HEK293 (cell line): ENCODE measurements at regions not wholly inside any gene's neighbourhood (a gene's known extent, or its start where the extent isn't known, plus 50 kb on each side); places are given as distances from the start of the nearest gene placed in this dataset.

Source experiments
- CTCF ChIA-PET: fragments of 350-600 bp; formaldehyde crosslinking; extraction: SDS; loops from one replicate; lab custom pipeline; 2021; ENCODE audit warnings: antibody characterized with exemption; lab: Yijun Ruan, JAX
- POLR2A ChIA-PET: fragments of 300-600 bp; formaldehyde crosslinking; extraction: SDS; loops from one replicate; lab custom pipeline; 2020; ENCODE audit warnings: antibody characterized with exemption, inconsistent platforms; lab: Yijun Ruan, JAX
- H3K27ac ChIP-seq: fragments of 200-500 bp; sonication (Bioruptor generic); 2 replicates; pipeline ENCODE4 v1.5.1; 2014; ENCODE audit warnings: low read depth, low read length, control low read depth, inconsistent platforms; ENCODE audit errors: extremely low read depth
- H3K36me3 ChIP-seq, 2 experiments: fragments of 200-500 bp in 1 of 2; sonication (Bioruptor generic) in 1 of 2; 1 replicate in 1 of 2; 2 replicates in 1 of 2; pipeline ENCODE4 v1.5.1; 2014 to 2017; ENCODE audit warnings: inconsistent platforms in 2 of 2, low read length in 2 of 2; ENCODE audit not compliant: control insufficient read depth in 2 of 2, insufficient read depth in 1 of 2
- H3K4me1 ChIP-seq: fragments of 200-500 bp; sonication (Bioruptor generic); 2 replicates; pipeline ENCODE4 v1.5.1; 2014; ENCODE audit warnings: mild to moderate bottlenecking, low read length, inconsistent platforms; ENCODE audit not compliant: control insufficient read depth, insufficient read depth
- H3K4me3 ChIP-seq: 2 replicates; pipeline ENCODE4 v1.5.1; 2011; ENCODE audit warnings: low read depth, mild to moderate bottlenecking, control low read depth, low read length, moderate library complexity
- H3K9me3 ChIP-seq: fragments of 200-500 bp; sonication (Bioruptor generic); 2 replicates; pipeline ENCODE4 v1.5.1; 2014; ENCODE audit warnings: low read depth, low read length, inconsistent platforms; ENCODE audit not compliant: control insufficient read depth, insufficient read depth
- IKZF3 ChIP-seq: fragments of 450-650 bp; IDR thresholded peaks from 2 replicates; pipeline ENCODE4 v1.5.0; 2018; ENCODE audit warnings: missing biosample characterization, mild to moderate bottlenecking, missing genetic modification characterization, moderate library complexity
- MEIS1 ChIP-seq: sonication (generic); formaldehyde crosslinking; IDR thresholded peaks from 2 replicates; pipeline ENCODE4 v1.8.1; 2022; ENCODE audit warnings: missing genetic modification reagents, mild to moderate bottlenecking, borderline replicate concordance
- RBAK ChIP-seq: fragments of 450-650 bp; formaldehyde crosslinking; IDR thresholded peaks from 2 replicates; pipeline ENCODE4 v1.5.1; 2016; ENCODE audit warnings: missing biosample characterization, missing genetic modification characterization
- TCF7L2 ChIP-seq: IDR thresholded peaks from 2 replicates; pipeline ENCODE4 v1.6.1; 2011; ENCODE audit warnings: low read depth, mild to moderate bottlenecking, inconsistent platforms, low read length, moderate library complexity, borderline replicate concordance
- ZNF114 ChIP-seq: fragments of 450-650 bp; formaldehyde crosslinking; IDR thresholded peaks from 2 replicates; pipeline ENCODE4 v1.5.0; 2017; ENCODE audit warnings: missing biosample characterization, missing genetic modification characterization
- ZNF133 ChIP-seq: fragments of 450-650 bp; formaldehyde crosslinking; IDR thresholded peaks from 2 replicates; pipeline ENCODE4 v1.5.1; 2016; ENCODE audit warnings: missing biosample characterization, missing genetic modification characterization
- ZNF324 ChIP-seq: fragments of 450-650 bp; formaldehyde crosslinking; IDR thresholded peaks from 2 replicates; pipeline ENCODE4 v1.5.1; 2016; ENCODE audit warnings: missing biosample characterization, missing genetic modification characterization
- ZNF341 ChIP-seq: fragments of 450-650 bp; formaldehyde crosslinking; IDR thresholded peaks from 2 replicates; pipeline ENCODE4; 2016; ENCODE audit warnings: low read depth, missing biosample characterization, missing genetic modification characterization
- ZNF571 ChIP-seq: fragments of 450-650 bp; formaldehyde crosslinking; IDR thresholded peaks from 2 replicates; pipeline ENCODE4 v1.5.0; 2017; ENCODE audit warnings: missing biosample characterization, missing genetic modification characterization
- ZNF670 ChIP-seq: fragments of 450-650 bp; formaldehyde crosslinking; IDR thresholded peaks from 2 replicates; pipeline ENCODE4 v1.5.1; 2016; ENCODE audit warnings: missing biosample characterization, missing genetic modification characterization, low read depth
- ZNF707 ChIP-seq: fragments of 450-650 bp; formaldehyde crosslinking; IDR thresholded peaks from 2 replicates; pipeline ENCODE4 v1.5.1; 2016; ENCODE audit warnings: missing biosample characterization, missing genetic modification characterization
- ZNF747 ChIP-seq: fragments of 450-650 bp; formaldehyde crosslinking; IDR thresholded peaks from 2 replicates; pipeline ENCODE4 v1.5.1; 2016; ENCODE audit warnings: missing biosample characterization, missing genetic modification characterization
- ZNF768 ChIP-seq: fragments of 450-650 bp; formaldehyde crosslinking; IDR thresholded peaks from 2 replicates; pipeline ENCODE4 v1.5.1; 2018; ENCODE audit warnings: missing biosample characterization, mild to moderate bottlenecking, missing genetic modification characterization
- ZNF791 ChIP-seq: fragments of 450-650 bp; formaldehyde crosslinking; IDR thresholded peaks from 2 replicates; pipeline ENCODE4 v1.5.1; 2016; ENCODE audit warnings: missing biosample characterization, missing genetic modification characterization
- TF ChIP-seq, protein P1 (sequence below): fragments of 450-650 bp; formaldehyde crosslinking; IDR thresholded peaks from 2 replicates; pipeline ENCODE4 v1.5.1; 2017; ENCODE audit warnings: missing biosample characterization, missing genetic modification characterization
- TF ChIP-seq, protein P2 (sequence below): fragments of 450-650 bp; formaldehyde crosslinking; IDR thresholded peaks from 2 replicates; pipeline ENCODE4 v1.5.1; 2017; ENCODE audit warnings: missing biosample characterization, mild to moderate bottlenecking, missing genetic modification characterization, moderate library complexity
- TF ChIP-seq, protein P3 (sequence below): fragments of 450-650 bp; formaldehyde crosslinking; IDR thresholded peaks from 2 replicates; pipeline ENCODE4 v1.5.1; 2016; ENCODE audit warnings: missing biosample characterization, missing genetic modification characterization
- TF ChIP-seq, protein P4 (sequence below): fragments of 450-650 bp; formaldehyde crosslinking; IDR thresholded peaks from 2 replicates; pipeline ENCODE4; 2016; ENCODE audit warnings: missing biosample characterization, missing genetic modification characterization
- TF ChIP-seq, protein P5 (sequence below): fragments of 450-650 bp; formaldehyde crosslinking; IDR thresholded peaks from 2 replicates; pipeline ENCODE4 v1.5.1; 2016; ENCODE audit warnings: missing biosample characterization, missing genetic modification characterization
- TF ChIP-seq, protein P6 (sequence below): fragments of 450-650 bp; formaldehyde crosslinking; IDR thresholded peaks from 2 replicates; pipeline ENCODE4 v1.5.1; 2016; ENCODE audit warnings: missing biosample characterization, missing genetic modification characterization

DNA sequence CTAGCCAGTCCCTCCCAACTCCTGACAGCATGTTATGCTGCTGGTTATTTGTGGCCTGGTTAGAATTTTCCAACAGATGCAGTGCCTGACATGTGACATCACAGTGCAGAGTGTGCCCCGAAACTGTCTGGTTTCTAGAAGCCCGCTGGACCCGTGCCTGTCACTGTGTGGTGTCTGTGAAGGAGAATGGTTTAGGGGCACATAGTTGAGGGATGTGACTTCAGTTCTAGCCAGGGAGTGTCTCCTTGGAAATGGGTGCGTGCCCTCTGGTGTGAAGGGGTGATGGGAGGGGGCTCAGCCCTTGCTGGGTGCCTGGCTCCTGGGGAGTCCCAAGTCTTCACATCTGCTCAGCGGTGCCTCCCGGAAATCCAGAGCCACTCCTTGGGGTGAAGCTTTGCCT lies 303.6 kb downstream of the GLRX3 start:
- no peak overlapping the region for H3K27ac ChIP-seq
- TF ChIP-seq MEIS1 (CRISPR knock-in tag), result no peak

DNA sequence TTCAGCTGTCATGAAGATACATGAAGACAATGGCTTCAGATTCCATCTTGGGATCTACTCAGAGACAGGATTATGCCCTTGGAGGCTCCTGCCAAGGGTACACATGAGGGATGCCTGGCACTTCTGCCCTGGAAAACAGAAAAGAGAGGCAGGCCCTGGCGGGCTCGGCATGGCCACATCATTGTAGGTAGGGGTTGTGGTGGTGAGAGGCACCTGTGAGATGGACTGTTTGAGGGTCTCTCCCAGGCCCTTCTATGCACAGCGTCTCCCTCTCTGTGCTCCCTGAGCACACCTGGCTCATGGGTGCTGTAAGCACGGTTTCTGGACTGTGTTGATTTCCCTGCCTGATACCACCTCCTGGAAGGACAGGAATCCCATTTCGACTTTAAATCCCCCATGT lies 304.3 kb downstream of the GLRX3 start:
- H3K4me3 ChIP-seq, result no peak overlapping the region
- no peaks in the 10 kb centered on the region for H3K9me3 ChIP-seq
- TF ChIP-seq IKZF3 (tag by site-specific recombination), result no peak
- TF ChIP-seq ZNF571 (tag by site-specific recombination), result no peak
- TF ChIP-seq, protein P1, sequence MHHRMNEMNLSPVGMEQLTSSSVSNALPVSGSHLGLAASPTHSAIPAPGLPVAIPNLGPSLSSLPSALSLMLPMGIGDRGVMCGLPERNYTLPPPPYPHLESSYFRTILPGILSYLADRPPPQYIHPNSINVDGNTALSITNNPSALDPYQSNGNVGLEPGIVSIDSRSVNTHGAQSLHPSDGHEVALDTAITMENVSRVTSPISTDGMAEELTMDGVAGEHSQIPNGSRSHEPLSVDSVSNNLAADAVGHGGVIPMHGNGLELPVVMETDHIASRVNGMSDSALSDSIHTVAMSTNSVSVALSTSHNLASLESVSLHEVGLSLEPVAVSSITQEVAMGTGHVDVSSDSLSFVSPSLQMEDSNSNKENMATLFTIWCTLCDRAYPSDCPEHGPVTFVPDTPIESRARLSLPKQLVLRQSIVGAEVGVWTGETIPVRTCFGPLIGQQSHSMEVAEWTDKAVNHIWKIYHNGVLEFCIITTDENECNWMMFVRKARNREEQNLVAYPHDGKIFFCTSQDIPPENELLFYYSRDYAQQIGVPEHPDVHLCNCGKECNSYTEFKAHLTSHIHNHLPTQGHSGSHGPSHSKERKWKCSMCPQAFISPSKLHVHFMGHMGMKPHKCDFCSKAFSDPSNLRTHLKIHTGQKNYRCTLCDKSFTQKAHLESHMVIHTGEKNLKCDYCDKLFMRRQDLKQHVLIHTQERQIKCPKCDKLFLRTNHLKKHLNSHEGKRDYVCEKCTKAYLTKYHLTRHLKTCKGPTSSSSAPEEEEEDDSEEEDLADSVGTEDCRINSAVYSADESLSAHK (tag by site-specific recombination), result no peak
- TF ChIP-seq, protein P2, sequence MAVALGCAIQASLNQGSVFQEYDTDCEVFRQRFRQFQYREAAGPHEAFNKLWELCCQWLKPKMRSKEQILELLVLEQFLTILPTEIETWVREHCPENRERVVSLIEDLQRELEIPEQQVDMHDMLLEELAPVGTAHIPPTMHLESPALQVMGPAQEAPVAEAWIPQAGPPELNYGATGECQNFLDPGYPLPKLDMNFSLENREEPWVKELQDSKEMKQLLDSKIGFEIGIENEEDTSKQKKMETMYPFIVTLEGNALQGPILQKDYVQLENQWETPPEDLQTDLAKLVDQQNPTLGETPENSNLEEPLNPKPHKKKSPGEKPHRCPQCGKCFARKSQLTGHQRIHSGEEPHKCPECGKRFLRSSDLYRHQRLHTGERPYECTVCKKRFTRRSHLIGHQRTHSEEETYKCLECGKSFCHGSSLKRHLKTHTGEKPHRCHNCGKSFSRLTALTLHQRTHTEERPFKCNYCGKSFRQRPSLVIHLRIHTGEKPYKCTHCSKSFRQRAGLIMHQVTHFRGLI (tag by site-specific recombination), result no peak
- no peak for TF ChIP-seq ZNF747
- TF ChIP-seq, protein P3, sequence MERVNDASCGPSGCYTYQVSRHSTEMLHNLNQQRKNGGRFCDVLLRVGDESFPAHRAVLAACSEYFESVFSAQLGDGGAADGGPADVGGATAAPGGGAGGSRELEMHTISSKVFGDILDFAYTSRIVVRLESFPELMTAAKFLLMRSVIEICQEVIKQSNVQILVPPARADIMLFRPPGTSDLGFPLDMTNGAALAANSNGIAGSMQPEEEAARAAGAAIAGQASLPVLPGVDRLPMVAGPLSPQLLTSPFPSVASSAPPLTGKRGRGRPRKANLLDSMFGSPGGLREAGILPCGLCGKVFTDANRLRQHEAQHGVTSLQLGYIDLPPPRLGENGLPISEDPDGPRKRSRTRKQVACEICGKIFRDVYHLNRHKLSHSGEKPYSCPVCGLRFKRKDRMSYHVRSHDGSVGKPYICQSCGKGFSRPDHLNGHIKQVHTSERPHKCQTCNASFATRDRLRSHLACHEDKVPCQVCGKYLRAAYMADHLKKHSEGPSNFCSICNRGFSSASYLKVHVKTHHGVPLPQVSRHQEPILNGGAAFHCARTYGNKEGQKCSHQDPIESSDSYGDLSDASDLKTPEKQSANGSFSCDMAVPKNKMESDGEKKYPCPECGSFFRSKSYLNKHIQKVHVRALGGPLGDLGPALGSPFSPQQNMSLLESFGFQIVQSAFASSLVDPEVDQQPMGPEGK (tag by site-specific recombination), result no peak
- TF ChIP-seq, protein P4, sequence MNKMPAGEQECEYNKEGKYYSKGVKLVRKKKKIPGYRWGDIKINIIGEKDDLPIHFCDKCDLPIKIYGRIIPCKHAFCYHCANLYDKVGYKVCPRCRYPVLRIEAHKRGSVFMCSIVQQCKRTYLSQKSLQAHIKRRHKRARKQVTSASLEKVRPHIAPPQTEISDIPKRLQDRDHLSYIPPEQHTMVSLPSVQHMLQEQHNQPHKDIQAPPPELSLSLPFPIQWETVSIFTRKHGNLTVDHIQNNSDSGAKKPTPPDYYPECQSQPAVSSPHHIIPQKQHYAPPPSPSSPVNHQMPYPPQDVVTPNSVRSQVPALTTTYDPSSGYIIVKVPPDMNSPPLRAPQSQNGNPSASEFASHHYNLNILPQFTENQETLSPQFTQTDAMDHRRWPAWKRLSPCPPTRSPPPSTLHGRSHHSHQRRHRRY (tag by site-specific recombination), result no peak
- TF ChIP-seq TCF7L2, result no peak
- no peak for TF ChIP-seq ZNF768 (tag by site-specific recombination)
- TF ChIP-seq, protein P5, sequence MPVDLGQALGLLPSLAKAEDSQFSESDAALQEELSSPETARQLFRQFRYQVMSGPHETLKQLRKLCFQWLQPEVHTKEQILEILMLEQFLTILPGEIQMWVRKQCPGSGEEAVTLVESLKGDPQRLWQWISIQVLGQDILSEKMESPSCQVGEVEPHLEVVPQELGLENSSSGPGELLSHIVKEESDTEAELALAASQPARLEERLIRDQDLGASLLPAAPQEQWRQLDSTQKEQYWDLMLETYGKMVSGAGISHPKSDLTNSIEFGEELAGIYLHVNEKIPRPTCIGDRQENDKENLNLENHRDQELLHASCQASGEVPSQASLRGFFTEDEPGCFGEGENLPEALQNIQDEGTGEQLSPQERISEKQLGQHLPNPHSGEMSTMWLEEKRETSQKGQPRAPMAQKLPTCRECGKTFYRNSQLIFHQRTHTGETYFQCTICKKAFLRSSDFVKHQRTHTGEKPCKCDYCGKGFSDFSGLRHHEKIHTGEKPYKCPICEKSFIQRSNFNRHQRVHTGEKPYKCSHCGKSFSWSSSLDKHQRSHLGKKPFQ (tag by site-specific recombination), result no peak
- TF ChIP-seq ZNF791 (tag by site-specific recombination), result no peak
- TF ChIP-seq ZNF324, result no peak
- no peak for TF ChIP-seq ZNF707 (tag by site-specific recombination)
- TF ChIP-seq, protein P6, sequence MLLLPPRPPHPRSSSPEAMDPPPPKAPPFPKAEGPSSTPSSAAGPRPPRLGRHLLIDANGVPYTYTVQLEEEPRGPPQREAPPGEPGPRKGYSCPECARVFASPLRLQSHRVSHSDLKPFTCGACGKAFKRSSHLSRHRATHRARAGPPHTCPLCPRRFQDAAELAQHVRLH (tag by site-specific recombination), result no peak
- no peak for TF ChIP-seq ZNF114
- TF ChIP-seq ZNF670, result no peak
- TF ChIP-seq ZNF341 (tag by site-specific recombination), result no peak
- no peak for TF ChIP-seq RBAK
- TF ChIP-seq ZNF133 (tag by site-specific recombination), result no peak
- TF ChIP-seq, all 188 proteins: peak for 0
- ChIA-PET POLR2A (no interaction called here), CTCF (interaction anchor here (0.6 kb wide), 1 partner anchor 246 kb away, joined by 3 read pairs; no protein-coding TSS in a partner anchor)
- Histone ChIP-seq H3K4me1 (no peaks in the 10 kb centered on the region), H3K27ac (no peak overlapping the region), H3K36me3 (no peaks in the 10 kb centered on the region)

More for the DNA sequence above, 303.6 kb downstream of the GLRX3 start:
- no peaks in the 10 kb centered on the region for H3K9me3 ChIP-seq
- POLR2A ChIA-PET, result no interaction called here
- CTCF ChIA-PET, result interaction anchor here (0.6 kb wide), 1 partner anchor 247 kb away, joined by 3 read pairs; no protein-coding TSS in a partner anchor
- H3K4me3 ChIP-seq, result no peak overlapping the region
- no peaks in the 10 kb centered on the region for H3K4me1 ChIP-seq
- no peaks in the 10 kb centered on the region for H3K36me3 ChIP-seq
